ENCODE measurements at regions not wholly inside any gene's neighbourhood (a gene's known extent, or its start where the extent isn't known, plus 50 kb on each side); places are given as distances from the start of the nearest gene placed in this dataset.

DNA sequence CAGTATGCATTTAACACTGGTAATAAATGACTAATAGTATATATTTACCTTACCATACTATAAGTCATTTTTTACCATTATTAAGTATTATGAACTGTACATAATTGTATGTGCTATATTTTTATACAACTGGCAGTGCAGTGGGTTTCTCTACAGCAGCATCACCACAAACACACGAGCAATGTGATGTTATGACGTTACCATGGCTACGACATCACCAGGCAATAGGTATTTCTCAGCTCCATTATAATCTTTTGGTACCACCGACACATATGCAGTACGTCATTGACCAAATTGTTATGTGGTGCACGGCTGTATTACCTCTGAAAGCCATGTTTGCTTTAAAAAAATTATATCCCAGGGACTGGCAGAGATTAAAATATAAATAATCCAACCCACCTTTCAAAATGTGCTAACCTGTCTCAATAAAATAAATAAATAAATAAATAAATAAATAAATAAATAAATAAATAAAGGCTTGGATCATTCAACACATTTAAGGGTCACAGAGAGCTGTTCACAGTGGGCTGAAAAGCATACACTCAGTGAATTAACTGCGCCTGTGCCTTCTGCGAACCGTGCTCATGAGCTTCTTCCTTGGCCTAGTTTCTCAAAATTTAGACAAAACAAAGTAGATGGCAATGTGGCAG is 121.4 kb upstream of the SLC35F3 start:
- no peak overlapping the region for H3K27ac Mint-ChIP-seq

More for the DNA sequence above, 121.4 kb upstream of the SLC35F3 start:
- Histone ChIP-seq H2AK5ac (ENCODE audit: insufficient read length, low read length) (no peak overlapping the region), H3K9me3 (ENCODE audit: control insufficient read depth, low read depth, low read length) (no peaks in the 10 kb centered on the region), H3K79me1 (ENCODE audit: insufficient read depth, low read depth, low read length, poor library complexity, severe bottlenecking) (no peaks in the 10 kb centered on the region), H3K23me2 (ENCODE audit: insufficient read length, low read depth, low read length, poor library complexity, severe bottlenecking) (no peaks in the 10 kb centered on the region), H2BK12ac (ENCODE audit: insufficient read length, low read depth, low read length) (no peak overlapping the region), H2BK20ac (ENCODE audit: low read depth, low read length, poor library complexity, severe bottlenecking) (no peak overlapping the region), H4K20me1 (ENCODE audit: control insufficient read depth, insufficient read depth, insufficient read length) (no peaks in the 10 kb centered on the region), H3K4ac (ENCODE audit: low read depth, low read length) (no peak overlapping the region), H3K18ac (ENCODE audit: insufficient read length, low read depth, low read length) (no peak overlapping the region), H2BK5ac (ENCODE audit: insufficient read length, low read length) (no peak overlapping the region), H3K79me2 (ENCODE audit: insufficient read depth, low read length) (no peaks in the 10 kb centered on the region), H2AFZ (ENCODE audit: low read length) (no peak overlapping the region), H3K56ac (ENCODE audit: insufficient read length, low read depth, low read length) (no peak overlapping the region), H2BK120ac (ENCODE audit: low read depth, low read length, poor library complexity, severe bottlenecking) (no peak overlapping the region), H3K14ac (ENCODE audit: insufficient read depth, low read length) (no peak overlapping the region), H3K23ac (ENCODE audit: insufficient read length, low read depth, low read length) (no peak overlapping the region), H4K8ac (replicated peaks; ENCODE audit: insufficient read length, low read depth, low read length) (no peak overlapping the region), H3K9ac (ENCODE audit: extremely low read depth, insufficient read length, low read length) (no peak overlapping the region), H2BK15ac (ENCODE audit: low read depth, low read length) (no peak overlapping the region), H3K27me3 (ENCODE audit: insufficient read depth, low read length) (no peaks in the 10 kb centered on the region), H4K91ac (ENCODE audit: insufficient read length, low read depth, low read length) (no peak overlapping the region), H3K4me1 (ENCODE audit: insufficient read depth, low read length) (no peaks in the 10 kb centered on the region), H3K4me2 (ENCODE audit: insufficient read depth, insufficient read length, low read length) (no peak overlapping the region), H3T11ph (ENCODE audit: low read length) (no peak overlapping the region), H4K5ac (ENCODE audit: insufficient read length, low read depth, low read length) (no peak overlapping the region), H3K27ac (ENCODE audit: insufficient read length, low read depth, low read length) (no peak overlapping the region)
- TF ChIP-seq CTCF (conservative IDR thresholded peaks at IDR 0.05) = no peak
- H3K4me1 Mint-ChIP-seq = no peaks in the 10 kb centered on the region
- no peak for DNase-seq
- no peaks in the 10 kb centered on the region for H3K27me3 Mint-ChIP-seq (ENCODE audit: low read depth)
- H3K9me3 Mint-ChIP-seq = peaks cover 7 to 15% of the 10 kb centered on the region in 2 experiments; a peak in 4 of 5 replicates
- WGBS (ENCODE audit: extremely low coverage, insufficient read length, low lambda C conversion rate) = no CpG with 5 or more reads among the region's 9 CpGs
- H3K36me3 Mint-ChIP-seq (ENCODE audit: insufficient read depth in 1 of 3, low read depth in 3 of 3) = peaks cover 0 to 7% (median 2%) of the 10 kb centered on the region in 3 experiments; a peak in 4 of 7 replicates
- no peak overlapping the region for H3K4me3 Mint-ChIP-seq

Data from H9 (cell line).